IPS DF 19.7 (cell line): ENCODE measurements at regions not wholly inside any gene's neighbourhood (a gene's known extent, or its start where the extent isn't known, plus 50 kb on each side); places are given as distances from the start of the nearest gene placed in this dataset.
"Not testable (repeated sequence)": the region's sequence is repeated elsewhere in the genome, so short reads cannot be mapped to it uniquely, and the experiment has no call there.

Source experiments
- DNase-seq: peaks from one replicate; pipeline ENCODE4 v3.0.0-alpha.2; 2013; ENCODE audit warnings: low read depth, low spot score

DNA sequence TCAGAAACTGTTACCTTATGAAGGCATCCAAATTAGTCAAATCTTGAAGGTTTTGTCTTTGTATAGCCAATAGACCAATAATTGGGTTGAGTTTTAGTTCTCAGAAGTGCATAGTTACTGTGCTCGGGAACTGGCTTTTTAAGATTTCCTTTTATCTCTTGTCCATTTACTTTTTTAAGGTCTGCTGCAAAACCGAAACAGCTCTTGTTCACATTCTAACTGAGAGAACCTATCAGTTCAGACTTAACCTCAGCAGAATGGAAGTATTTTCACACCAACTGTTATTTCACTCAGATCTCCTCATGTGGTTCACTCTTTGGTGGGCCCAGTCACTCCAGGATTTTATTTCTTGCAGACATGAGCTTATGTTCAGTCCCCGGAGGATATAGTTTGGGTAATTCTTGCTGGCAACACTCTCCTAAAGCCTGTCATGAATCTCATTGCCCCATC lies 55.5 kb downstream of the TPBG start:
- DNase-seq: no peak

DNA sequence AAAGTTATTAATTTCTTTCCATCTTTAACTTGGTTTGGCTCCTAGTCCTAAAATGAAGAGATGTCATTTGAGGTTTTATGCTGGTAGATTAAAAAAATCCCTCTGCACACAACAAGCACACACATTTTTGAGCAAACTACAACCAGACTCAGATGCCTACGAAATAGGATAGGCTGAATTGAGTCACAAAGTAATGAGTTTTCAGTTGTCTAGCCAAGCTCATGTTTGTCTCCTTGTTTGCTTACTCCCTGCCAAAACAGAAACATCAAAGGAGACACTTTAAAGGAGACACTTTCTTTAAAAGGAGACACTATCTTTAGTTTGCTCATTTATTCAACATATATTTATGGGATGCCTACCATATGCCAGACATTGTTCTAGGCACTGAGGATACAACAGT lies 56.2 kb downstream of the TPBG start:
- DNase-seq: no peak

DNA sequence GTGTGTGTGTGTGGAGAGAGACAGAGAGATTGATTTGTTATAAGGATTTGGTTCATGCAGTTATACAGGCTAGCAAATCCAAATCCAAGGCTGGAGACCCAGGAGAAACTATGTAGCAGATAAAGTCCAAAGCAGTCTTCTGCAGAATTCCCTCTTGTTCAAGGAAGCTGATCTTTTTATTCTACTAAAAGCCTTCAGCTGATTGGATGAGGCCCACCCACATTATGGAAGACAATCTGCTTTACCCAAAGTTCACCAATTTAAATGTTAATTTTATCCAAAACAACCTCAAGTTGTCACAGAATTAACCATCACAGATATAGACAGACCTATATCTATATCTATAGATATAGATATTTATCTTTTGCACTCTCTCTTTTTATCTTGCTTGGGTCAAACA lies 67.0 kb downstream of the TPBG start:
- no peak for DNase-seq

DNA sequence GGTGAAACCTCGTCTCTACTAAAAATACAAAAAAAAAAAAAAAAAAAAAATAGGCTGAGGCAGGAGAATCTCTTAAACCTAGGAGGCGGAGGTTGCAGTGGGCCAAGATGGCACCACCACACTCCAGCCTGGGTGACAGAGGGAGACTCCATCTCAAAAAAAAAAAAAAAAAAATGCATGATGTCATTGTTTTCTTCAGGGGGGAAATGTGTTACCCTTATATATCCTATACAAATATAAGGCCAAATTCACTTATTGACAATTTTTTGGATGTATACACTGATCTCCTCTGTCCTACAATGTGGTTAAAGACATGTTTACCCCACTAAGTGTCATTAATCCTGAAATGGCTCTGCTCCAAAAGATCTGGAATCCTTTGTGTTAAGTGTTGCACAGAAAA lies 73.1 kb downstream of the TPBG start:
- no peak for DNase-seq

GRCh38 chr6:82437701-82438100 lies 74.1 kb downstream of the TPBG start:
- no peak for DNase-seq

- no peak for DNase-seq
These were observed 77.6 kb downstream of the TPBG start for GRCh38 chr6:82441047-82441855.

DNA sequence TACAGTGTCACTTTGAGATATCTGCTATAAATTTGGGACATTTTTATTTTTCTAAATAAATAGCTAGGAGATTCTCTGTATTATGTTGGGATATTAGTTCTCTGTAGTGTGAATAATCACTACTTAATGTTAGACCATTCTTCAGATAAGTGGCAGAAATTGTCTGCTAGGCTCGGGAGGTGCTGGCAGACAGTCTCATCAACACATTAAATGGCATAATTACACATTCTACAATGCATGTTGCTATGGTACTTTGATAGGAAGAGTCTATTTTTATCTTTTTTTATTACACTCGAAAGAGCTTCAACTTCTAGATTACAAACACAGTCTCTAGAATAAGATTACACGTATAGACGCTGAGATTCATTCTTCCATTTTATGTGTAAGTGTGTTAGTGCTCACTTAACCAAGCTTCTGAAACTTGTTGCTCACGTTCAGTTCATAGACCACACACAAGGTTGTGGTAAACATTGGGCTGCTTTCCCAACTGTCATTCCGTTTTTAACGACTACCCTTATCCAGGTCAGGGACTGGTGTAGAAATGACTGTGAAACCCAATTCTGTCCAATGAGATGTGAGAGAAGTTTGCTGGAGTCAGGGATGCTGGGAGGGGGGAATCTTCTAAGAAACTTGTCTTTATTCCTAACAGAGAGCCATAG lies 78.6 kb downstream of the TPBG start:
- no peak for DNase-seq

- no peak for DNase-seq
These were observed 94.5 kb downstream of the TPBG start for GRCh38 chr6:82458147-82458546.

DNA sequence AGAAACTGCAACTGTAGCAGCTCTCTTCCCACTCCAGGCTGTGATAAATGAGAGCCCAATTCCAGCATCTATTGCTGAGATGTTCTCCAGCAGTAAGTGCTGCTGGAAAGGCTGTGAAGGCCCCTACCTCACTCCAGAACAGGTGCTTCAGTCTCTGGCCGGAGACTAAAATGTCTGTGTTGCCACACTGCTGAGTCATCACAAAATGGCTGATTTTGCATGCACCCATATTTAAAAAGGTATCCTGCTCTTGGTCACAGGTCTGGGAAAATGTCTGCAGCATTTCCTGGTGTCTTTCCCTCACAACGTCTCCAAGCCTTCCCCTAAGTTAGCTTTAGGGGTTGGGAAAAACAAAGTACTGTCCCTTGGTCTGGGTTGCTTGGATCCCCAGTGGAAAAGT lies 95.1 kb downstream of the TPBG start:
- no peak for DNase-seq

GRCh38 chr6:82461536-82461935 lies 97.9 kb downstream of the TPBG start:
- DNase-seq: no peak

GRCh38 chr6:82467338-82467737 lies 103.7 kb downstream of the TPBG start:
- DNase-seq: no peak

DNA sequence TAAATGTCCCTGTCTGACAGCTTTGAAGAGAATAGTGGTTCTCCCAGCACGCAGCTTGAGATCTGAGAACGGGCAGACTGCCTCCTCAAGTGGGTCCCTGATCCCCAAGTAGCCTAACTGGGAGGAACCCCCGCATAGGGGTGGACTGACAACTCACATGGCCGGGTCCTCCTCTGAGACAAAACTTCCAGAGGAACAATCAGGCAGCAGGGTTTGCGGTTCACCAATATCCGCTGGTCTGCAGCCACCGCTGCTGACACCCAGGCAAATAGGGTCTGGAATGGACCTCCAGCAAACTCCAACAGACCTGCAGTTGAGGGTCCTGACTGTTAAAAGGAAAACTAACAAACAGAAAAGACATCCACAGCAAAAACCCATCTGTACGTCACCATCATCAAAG lies 106.5 kb downstream of the TPBG start:
- not testable (repeated sequence) for DNase-seq

GRCh38 chr6:82475106-82475505 lies 111.5 kb downstream of the TPBG start:
- DNase-seq: not testable (repeated sequence)

DNA sequence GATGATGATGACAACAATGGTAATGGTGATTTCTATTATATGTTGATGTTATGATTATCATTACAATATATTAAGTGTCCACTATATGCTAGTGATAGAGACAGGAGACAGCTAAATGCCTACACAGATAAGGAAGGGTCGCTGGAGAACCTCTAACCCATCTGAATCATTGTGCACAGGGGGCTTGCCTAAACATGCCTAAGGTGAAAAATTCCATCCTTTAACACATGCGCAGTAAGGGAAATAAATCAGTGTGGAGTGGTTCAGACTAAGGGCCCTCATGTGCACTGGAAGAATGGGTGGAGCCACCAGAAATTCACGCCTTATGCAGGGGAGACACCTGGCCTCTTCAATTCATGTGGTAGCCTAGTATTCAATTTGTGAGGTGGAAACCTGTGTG lies 120.4 kb downstream of the TPBG start:
- DNase-seq: no peak

- no peak for DNase-seq
These were observed 121.4 kb downstream of the TPBG start for GRCh38 chr6:82484737-82485626.

DNA sequence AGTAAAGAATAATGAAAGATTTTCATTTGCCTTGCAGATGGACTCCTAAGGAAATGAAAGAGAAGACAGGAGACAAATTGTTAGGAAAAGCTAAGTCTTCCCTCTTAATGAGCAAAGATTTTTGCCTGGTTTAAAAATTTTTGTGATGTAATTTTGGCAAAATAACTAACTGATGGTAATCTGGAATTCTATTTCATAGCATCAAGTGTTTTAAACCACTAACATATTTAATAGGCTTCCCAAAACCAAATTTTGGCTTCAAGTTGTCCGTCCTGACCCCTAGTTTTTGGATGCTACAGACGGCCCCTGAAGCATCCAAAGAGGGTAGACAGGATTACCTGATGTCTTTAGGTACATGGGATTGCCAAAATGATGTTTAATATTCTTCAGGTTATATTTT lies 124.3 kb downstream of the TPBG start:
- no peak for DNase-seq

GRCh38 chr6:82488403-82488802 lies 124.8 kb downstream of the TPBG start:
- DNase-seq: no peak

- no peak for DNase-seq
These were observed 128.5 kb downstream of the TPBG start for GRCh38 chr6:82492134-82492533.

- no peak for DNase-seq
These were observed 129.8 kb downstream of the TPBG start for GRCh38 chr6:82493467-82493866.

DNA sequence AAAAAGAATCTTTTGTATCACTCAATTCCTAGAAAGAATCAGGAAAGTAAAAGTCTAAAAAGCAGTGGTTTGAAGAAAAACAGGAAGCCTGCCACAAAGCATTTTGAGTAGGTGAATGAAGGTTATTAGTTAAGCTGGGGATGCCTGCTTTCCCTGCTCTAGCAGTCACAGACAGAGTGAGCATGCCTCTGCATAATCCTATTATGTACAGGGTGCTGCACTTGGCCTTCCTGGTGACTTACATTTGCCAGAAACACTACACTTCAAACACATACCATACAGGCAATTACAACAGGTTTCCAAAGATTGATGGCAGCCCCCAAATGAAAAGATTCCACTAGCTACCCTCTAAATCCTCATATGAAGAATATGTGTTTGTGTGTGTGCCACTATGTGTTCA lies 130.8 kb downstream of the TPBG start:
- no peak for DNase-seq

- DNase-seq: not testable (repeated sequence)
These were observed 138.3 kb downstream of the TPBG start for GRCh38 chr6:82501901-82502300.

DNA sequence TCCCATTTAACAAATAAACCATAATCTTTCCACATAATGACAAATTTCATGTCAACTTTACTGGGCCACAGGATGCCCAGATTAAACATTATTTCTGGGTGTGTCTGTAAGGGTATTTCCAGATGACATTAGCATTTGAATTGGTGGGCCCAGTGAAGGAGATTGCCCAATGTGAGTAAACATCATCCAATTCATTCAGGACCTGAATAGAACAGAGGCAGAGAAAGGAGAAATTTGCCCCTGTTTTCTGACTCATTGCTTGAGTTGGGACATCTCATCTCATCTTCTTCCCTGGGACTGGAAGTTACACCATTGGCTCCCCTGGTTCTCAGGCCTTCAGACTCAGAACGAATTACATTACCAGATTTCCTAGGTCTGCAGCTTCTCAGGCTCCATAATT lies 142.9 kb downstream of the TPBG start:
- DNase-seq: no peak
